Astrocyte (in vitro differentiated cells and primary cell): ENCODE measurements at regions not wholly inside any gene's neighbourhood (a gene's known extent, or its start where the extent isn't known, plus 50 kb on each side); places are given as distances from the start of the nearest gene placed in this dataset.

ENCODE experiments used
- DNase-seq: peaks from one replicate; pipeline ENCODE4 v3.0.0-alpha.2; 2010; ENCODE audit warnings: low read depth
- FAIRE-seq: peaks from 2 replicates; lab custom pipeline; 2011; peaks lifted over from hg19 to GRCh38; lab: Jason Lieb, UNC
- H2AFZ ChIP-seq: 2 replicates; pipeline ENCODE4 v1.6.0; 2012; ENCODE audit warnings: low read depth, low read length, inconsistent platforms
- H3K27ac ChIP-seq: 2 replicates; pipeline ENCODE4 v1.5.1; 2011; ENCODE audit warnings: low read depth, low read length, inconsistent platforms
- H3K27me3 ChIP-seq: 2 replicates; pipeline ENCODE4 v1.6.0; 2011; ENCODE audit warnings: low read length, inconsistent platforms; ENCODE audit not compliant: insufficient read depth
- H3K36me3 ChIP-seq: 2 replicates; pipeline ENCODE4 v1.5.1; 2011; ENCODE audit warnings: low read length, inconsistent platforms; ENCODE audit not compliant: insufficient read depth
- H3K4me1 ChIP-seq: 2 replicates; pipeline ENCODE4 v1.5.1; 2011; ENCODE audit warnings: low read length, inconsistent platforms; ENCODE audit not compliant: insufficient read depth
- H3K4me2 ChIP-seq: 2 replicates; pipeline ENCODE4 v1.6.0; 2012; ENCODE audit warnings: low read length, inconsistent platforms
- H3K4me3 ChIP-seq: 2 replicates; pipeline ENCODE4 v1.5.1; 2011; ENCODE audit warnings: low read depth, mild to moderate bottlenecking, low read length, inconsistent platforms; ENCODE audit not compliant: insufficient read depth
- H3K79me2 ChIP-seq: 2 replicates; pipeline ENCODE4 v1.6.0; 2012; ENCODE audit warnings: mild to moderate bottlenecking, low read length, inconsistent platforms; ENCODE audit not compliant: insufficient read depth
- H3K9ac ChIP-seq: 2 replicates; pipeline ENCODE4 v1.6.0; 2012; ENCODE audit warnings: mild to moderate bottlenecking, low read length, inconsistent platforms
- H3K9me3 ChIP-seq: 2 replicates; pipeline ENCODE4 v1.5.1; 2012; ENCODE audit warnings: low read depth, mild to moderate bottlenecking, low read length, inconsistent platforms; ENCODE audit not compliant: insufficient read depth
- H4K20me1 ChIP-seq: 2 replicates; pipeline ENCODE4 v1.6.0; 2012; ENCODE audit warnings: low read length, inconsistent platforms; ENCODE audit not compliant: insufficient read depth
- H3K27ac Mint-ChIP-seq: one replicate; pipeline ENCODE4 v1.8.0; 2021; ENCODE audit warnings: mild to moderate bottlenecking, mixed read lengths; ENCODE audit not compliant: unreplicated experiment
- H3K27me3 Mint-ChIP-seq: one replicate; pipeline ENCODE4 v1.8.0; 2021; ENCODE audit warnings: low read depth, mixed read lengths; ENCODE audit not compliant: unreplicated experiment
- H3K36me3 Mint-ChIP-seq: one replicate; pipeline ENCODE4 v1.8.0; 2021; ENCODE audit warnings: low read depth, mixed read lengths; ENCODE audit not compliant: unreplicated experiment
- H3K4me1 Mint-ChIP-seq: one replicate; pipeline ENCODE4 v1.8.0; 2021; ENCODE audit warnings: low read depth, mixed read lengths; ENCODE audit not compliant: unreplicated experiment
- H3K4me3 Mint-ChIP-seq: one replicate; pipeline ENCODE4 v1.8.0; 2021; ENCODE audit warnings: mild to moderate bottlenecking, moderate library complexity, mixed read lengths; ENCODE audit not compliant: unreplicated experiment
- H3K9me3 Mint-ChIP-seq: one replicate; pipeline ENCODE4 v1.8.0; 2021; ENCODE audit warnings: mild to moderate bottlenecking, mixed read lengths; ENCODE audit not compliant: unreplicated experiment
- CTCF ChIP-seq: IDR thresholded peaks from 2 replicates; pipeline ENCODE4 v1.5.1; 2011; ENCODE audit warnings: low read depth, mild to moderate bottlenecking, inconsistent platforms, low read length, moderate library complexity; ENCODE audit not compliant: insufficient read depth
- EZH2 ChIP-seq: IDR thresholded peaks from 2 replicates; pipeline ENCODE4 v1.6.1; 2012; ENCODE audit warnings: mild to moderate bottlenecking, low read length, inconsistent platforms; ENCODE audit not compliant: insufficient read depth

- Mint-ChIP-seq H3K4me1 (peaks cover 7% of the 10 kb centered on the region), H3K36me3 (peaks cover 3% of the 10 kb centered on the region), H3K27ac (no peak overlapping the region), H3K27me3 (no peaks in the 10 kb centered on the region), H3K4me3 (no peak overlapping the region), H3K9me3 (peaks cover 3% of the 10 kb centered on the region)
- Histone ChIP-seq H3K4me3 (no peak overlapping the region), H4K20me1 (no peaks in the 10 kb centered on the region), H3K79me2 (no peaks in the 10 kb centered on the region), H3K9me3 (no peaks in the 10 kb centered on the region), H2AFZ (no peak overlapping the region), H3K9ac (no peak overlapping the region), H3K4me1 (no peaks in the 10 kb centered on the region), H3K27ac (no peak overlapping the region), H3K27me3 (no peaks in the 10 kb centered on the region), H3K4me2 (no peak overlapping the region), H3K36me3 (no peaks in the 10 kb centered on the region)
- no peak for TF ChIP-seq CTCF
- no peak for TF ChIP-seq EZH2
- FAIRE-seq (no peak), DNase-seq (peak; percentile 38)
Measured at GRCh38 chr13:105572401-105572800, 963.1 kb downstream of the EFNB2 start.

GRCh38 chr13:105569816-105570215 lies 965.6 kb downstream of the EFNB2 start:
- no peak overlapping the region for H3K4me3 ChIP-seq
- H3K4me2 ChIP-seq = no peak overlapping the region
- TF ChIP-seq EZH2 = no peak
- TF ChIP-seq CTCF = no peak
- no peak overlapping the region for H3K27ac ChIP-seq
- DNase-seq (no peak), FAIRE-seq (no peak)
- peaks cover 3% of the 10 kb centered on the region for H3K36me3 Mint-ChIP-seq
- H4K20me1 ChIP-seq = no peaks in the 10 kb centered on the region
- no peaks in the 10 kb centered on the region for H3K27me3 Mint-ChIP-seq
- H3K27ac Mint-ChIP-seq = no peak overlapping the region
- no peak overlapping the region for H3K4me3 Mint-ChIP-seq
- H3K36me3 ChIP-seq = no peaks in the 10 kb centered on the region
- H3K27me3 ChIP-seq = no peaks in the 10 kb centered on the region
- no peaks in the 10 kb centered on the region for H3K9me3 Mint-ChIP-seq
- no peaks in the 10 kb centered on the region for H3K4me1 ChIP-seq
- H3K9ac ChIP-seq = no peak overlapping the region
- no peaks in the 10 kb centered on the region for H3K9me3 ChIP-seq
- no peaks in the 10 kb centered on the region for H3K79me2 ChIP-seq
- H2AFZ ChIP-seq = no peak overlapping the region
- peaks cover 13% of the 10 kb centered on the region for H3K4me1 Mint-ChIP-seq

- no peaks in the 10 kb centered on the region for H3K9me3 Mint-ChIP-seq
- DNase-seq = no peak
- Histone ChIP-seq H3K4me3 (no peak overlapping the region), H3K9ac (no peak overlapping the region), H2AFZ (no peak overlapping the region), H4K20me1 (no peaks in the 10 kb centered on the region), H3K36me3 (no peaks in the 10 kb centered on the region), H3K9me3 (no peaks in the 10 kb centered on the region), H3K79me2 (no peaks in the 10 kb centered on the region), H3K4me1 (no peaks in the 10 kb centered on the region), H3K27me3 (no peaks in the 10 kb centered on the region), H3K4me2 (no peak overlapping the region), H3K27ac (no peak overlapping the region)
- FAIRE-seq = no peak
- H3K4me3 Mint-ChIP-seq = no peak overlapping the region
- H3K4me1 Mint-ChIP-seq = peaks cover 13% of the 10 kb centered on the region
- no peaks in the 10 kb centered on the region for H3K36me3 Mint-ChIP-seq
- TF ChIP-seq EZH2 (no peak), CTCF (no peak)
- no peaks in the 10 kb centered on the region for H3K27me3 Mint-ChIP-seq
- no peak overlapping the region for H3K27ac Mint-ChIP-seq
Measured at GRCh38 chr13:105567951-105568525, 967.4 kb downstream of the EFNB2 start.
